A549 (cell line): ENCODE measurements at regions not wholly inside any gene's neighbourhood (a gene's known extent, or its start where the extent isn't known, plus 50 kb on each side); places are given as distances from the start of the nearest gene placed in this dataset.

Experiments used
- ATAC-seq, 2 experiments: fragments of 200-7000 bp in 1 of 2; fragments of >200 bp in 1 of 2; cut with Nextera tagmentation in 1 of 2; cut with Tn5 transposase in 1 of 2; 3 replicates each; pipeline versions ENCODE4 v1.8.0 to v1.9.1; 2018 to 2020; ENCODE audit warnings: mild to moderate bottlenecking in 1 of 2, moderate library complexity in 1 of 2
- CTCF ChIA-PET: fragments of 300-600 bp; sonication (Branson Sonifier 250); formaldehyde crosslinking; extraction: SDS; loops from one replicate; lab custom pipeline; 2021; ENCODE audit warnings: antibody characterized with exemption, inconsistent platforms; lab: Yijun Ruan, JAX
- POLR2A ChIA-PET: fragments of 350-600 bp; formaldehyde crosslinking; extraction: SDS; loops from one replicate; lab custom pipeline; 2021; ENCODE audit warnings: antibody characterized with exemption, inconsistent platforms; lab: Yijun Ruan, JAX
- DNase-seq, 2 experiments: peaks; one replicate each; pipeline versions ENCODE4 v3.0.0 to v3.0.0-alpha.2; 2011 to 2016; ENCODE audit warnings: low read depth in 1 of 2, low spot score in 1 of 2
- FAIRE-seq: peaks from 2 replicates; lab custom pipeline; 2011; peaks lifted over from hg19 to GRCh38; lab: Jason Lieb, UNC
- H3K27ac ChIP-seq, 2 experiments: fragments of >200 bp; sonication (Bioruptor Twin); formaldehyde crosslinking; 3 replicates each; pipeline ENCODE4 v1.5.1; 2016 to 2017
- H3K4me1 ChIP-seq: fragments of >200 bp; sonication (Bioruptor Twin); formaldehyde crosslinking; 3 replicates; pipeline ENCODE4 v1.6.1; 2016
- H3K4me2 ChIP-seq: fragments of >200 bp; sonication (Bioruptor Twin); formaldehyde crosslinking; 3 replicates; pipeline ENCODE4 v1.6.1; 2016
- H3K4me3 ChIP-seq: fragments of >200 bp; sonication (Bioruptor Twin); formaldehyde crosslinking; 3 replicates; pipeline ENCODE4 v1.5.1; 2016
- H3K9me3 ChIP-seq: fragments of >200 bp; sonication (Bioruptor Twin); formaldehyde crosslinking; 3 replicates; pipeline ENCODE4 v1.6.1; 2016
- BCL3 ChIP-seq: fragments of >200 bp; sonication (Bioruptor Twin); formaldehyde crosslinking; IDR thresholded peaks from 3 replicates; pipeline ENCODE4 v1.6.1; 2016
- CHD4 ChIP-seq: fragments of 200-600 bp; sonication (generic); IDR thresholded peaks from 2 replicates; pipeline ENCODE4 v1.6.1; 2016; ENCODE audit warnings: antibody characterized with exemption, mild to moderate bottlenecking, borderline replicate concordance
- ESRRA ChIP-seq: fragments of 150-350 bp; IDR thresholded peaks from 2 replicates; pipeline ENCODE4 v1.6.1; 2014; ENCODE audit warnings: mild to moderate bottlenecking, low read length, borderline replicate concordance
- FOSL2 ChIP-seq, 2 experiments: fragments of 450-650 bp in 1 of 2; fragments of >200 bp in 1 of 2; sonication (Bioruptor Twin) in 1 of 2; formaldehyde crosslinking; IDR thresholded peaks; 2 replicates each; pipeline versions ENCODE4 v1.5.0 to v1.6.1; 2016 to 2020; ENCODE audit warnings: mild to moderate bottlenecking in 1 of 2, moderate library complexity in 1 of 2
- HEYL ChIP-seq: fragments of 250-450 bp; sonication (Bioruptor Pico); IDR thresholded peaks from 2 replicates; pipeline ENCODE4 v1.8.0; 2021; ENCODE audit warnings: mild to moderate bottlenecking, moderate library complexity
- HMGXB4 ChIP-seq: fragments of 250-450 bp; sonication (Bioruptor Pico); IDR thresholded peaks from 2 replicates; pipeline ENCODE4 v1.5.0; 2021; ENCODE audit warnings: mild to moderate bottlenecking, moderate library complexity, borderline replicate concordance
- HOXA7 ChIP-seq: fragments of 250-450 bp; sonication (Bioruptor Pico); IDR thresholded peaks from 2 replicates; pipeline ENCODE4 v1.5.0; 2020; ENCODE audit warnings: mild to moderate bottlenecking, moderate library complexity
- JUNB ChIP-seq: fragments of >200 bp; sonication (Bioruptor Twin); formaldehyde crosslinking; IDR thresholded peaks from 2 replicates; pipeline ENCODE4 v1.6.1; 2016
- NFE2L2 ChIP-seq: fragments of 150-350 bp; conservative IDR thresholded peaks from 2 replicates; pipeline ENCODE4 v1.6.1; 2014; ENCODE audit warnings: low read length
- NR3C1 ChIP-seq: fragments of >200 bp; sonication (Bioruptor Twin); formaldehyde crosslinking; IDR thresholded peaks from 3 replicates; pipeline ENCODE4 v1.6.1; 2017
- PHF8 ChIP-seq: fragments of 200-600 bp; sonication (generic); IDR thresholded peaks from 2 replicates; pipeline ENCODE4 v1.6.1; 2016; ENCODE audit warnings: low read depth, mild to moderate bottlenecking, antibody characterized with exemption, moderate library complexity, borderline replicate concordance
- POLR2A ChIP-seq: IDR thresholded peaks from 2 replicates; pipeline ENCODE4 v1.6.1; 2012; ENCODE audit warnings: mild to moderate bottlenecking, low read length
- RARB ChIP-seq: fragments of 250-450 bp; sonication (Bioruptor Pico); IDR thresholded peaks from 2 replicates; pipeline ENCODE4 v1.8.0; 2021; ENCODE audit warnings: mild to moderate bottlenecking, moderate library complexity
- RCOR1 ChIP-seq: fragments of 150-350 bp; IDR thresholded peaks from 2 replicates; pipeline ENCODE4 v1.6.1; 2014; ENCODE audit warnings: antibody characterized with exemption, low read length, low read depth
- SMC3 ChIP-seq: fragments of >200 bp; sonication (Bioruptor Twin); formaldehyde crosslinking; IDR thresholded peaks from 3 replicates; pipeline ENCODE4 v1.6.1; 2018; ENCODE audit warnings: inconsistent platforms
- USF2 ChIP-seq: fragments of 450-650 bp; IDR thresholded peaks from 2 replicates; pipeline ENCODE4 v1.6.1; 2014; ENCODE audit warnings: antibody characterized with exemption
- ZC3H11A ChIP-seq: fragments of 450-650 bp; IDR thresholded peaks from 2 replicates; pipeline ENCODE4 v1.6.1; 2014; ENCODE audit warnings: antibody characterized with exemption, mild to moderate bottlenecking
- ZFP36 ChIP-seq: fragments of 450-650 bp; IDR thresholded peaks from 2 replicates; pipeline ENCODE4 v1.6.1; 2014; ENCODE audit warnings: borderline replicate concordance; ENCODE audit not compliant: partially characterized antibody
- ZNF302 ChIP-seq: fragments of 250-450 bp; sonication (Bioruptor Pico); IDR thresholded peaks from 2 replicates; pipeline ENCODE4 v1.9.0; 2021; ENCODE audit warnings: inconsistent platforms, mild to moderate bottlenecking, moderate library complexity
- ZSCAN20 ChIP-seq: fragments of 250-450 bp; sonication (Bioruptor Pico); IDR thresholded peaks from 2 replicates; pipeline ENCODE4 v1.8.0; 2022; ENCODE audit warnings: mild to moderate bottlenecking, moderate library complexity
- WGBS: methylation state at CpG from one replicate; pipeline ENCODE4 v1.1.6; 2017; ENCODE audit errors: missing lambda C conversion rate; 5-methylcytosine and 5-hydroxymethylcytosine counted together

- TF ChIP-seq PHF8, result no peak
Observed at GRCh38 chr2:64205415-64205814, 61.2 kb upstream of the PELI1 start (continued).

- ChIA-PET CTCF (no interaction called here), POLR2A (no interaction called here)
- DNase-seq (no peak), FAIRE-seq (no peak), ATAC-seq (no peak)
- Histone ChIP-seq H3K4me2 (no peak overlapping the region), H3K4me3 (no peak overlapping the region), H3K4me1 (0 out of 3 replicates have a peak, but pooled peaks cover 3% of the 10 kb centered on the region), H3K27ac (no peak overlapping the region), H3K9me3 (no peaks in the 10 kb centered on the region)
- TF ChIP-seq HOXA7 (CRISPR knock-in tag) (no peak), SMC3 (no peak), ZNF302 (CRISPR knock-in tag) (no peak), RCOR1 (no peak), POLR2A (no peak), RARB (no peak), JUNB (no peak), CHD4 (no peak), ZFP36 (no peak), NR3C1 (no peak), ESRRA (no peak), ZSCAN20 (CRISPR knock-in tag) (no peak), USF2 (no peak), HMGXB4 (CRISPR knock-in tag) (no peak), ZC3H11A (no peak), HEYL (CRISPR knock-in tag) (no peak)
- WGBS, result 90% methylated on average over 1 of the region's 1 CpG
Observed at GRCh38 chr2:64207573-64207972, 63.4 kb upstream of the PELI1 start.

GRCh38 chr2:64210816-64211215 lies 66.6 kb upstream of the PELI1 start:
- 0 out of 3 replicates have a peak, but pooled peaks cover 4% of the 10 kb centered on the region for H3K4me1 ChIP-seq
- no peak overlapping the region for H3K4me2 ChIP-seq
- no peak overlapping the region for H3K4me3 ChIP-seq
- TF ChIP-seq BCL3 (no peak), NFE2L2 (no peak), RARB (no peak), FOSL2 (IDR thresholded peaks at IDR 0.05) (no peak), FOSL2 (CRISPR knock-in tag; IDR thresholded peaks at IDR 0.05) (no peak), HEYL (CRISPR knock-in tag) (no peak), ESRRA (no peak), ZNF302 (CRISPR knock-in tag) (no peak)
- no peak overlapping the region for H3K27ac ChIP-seq
- POLR2A ChIA-PET, result no interaction called here
- CTCF ChIA-PET, result interaction anchor here (1.2 to 1.5 kb wide), 2 partner anchors 23 to 161 kb away, joined by 4 to 5 read pairs; no protein-coding TSS in a partner anchor
- ATAC-seq, result no peak
- 82% methylated on average over 3 of the region's 3 CpGs for WGBS
- no peaks in the 10 kb centered on the region for H3K9me3 ChIP-seq
- DNase-seq, result no peak
- no peak for FAIRE-seq
